ENCODE measurements at regions not wholly inside any gene's neighbourhood (a gene's known extent, or its start where the extent isn't known, plus 50 kb on each side); places are given as distances from the start of the nearest gene placed in this dataset.
A peak's percentile ranks its signal among the peaks of the same experiment; 100 is the strongest.

DNA sequence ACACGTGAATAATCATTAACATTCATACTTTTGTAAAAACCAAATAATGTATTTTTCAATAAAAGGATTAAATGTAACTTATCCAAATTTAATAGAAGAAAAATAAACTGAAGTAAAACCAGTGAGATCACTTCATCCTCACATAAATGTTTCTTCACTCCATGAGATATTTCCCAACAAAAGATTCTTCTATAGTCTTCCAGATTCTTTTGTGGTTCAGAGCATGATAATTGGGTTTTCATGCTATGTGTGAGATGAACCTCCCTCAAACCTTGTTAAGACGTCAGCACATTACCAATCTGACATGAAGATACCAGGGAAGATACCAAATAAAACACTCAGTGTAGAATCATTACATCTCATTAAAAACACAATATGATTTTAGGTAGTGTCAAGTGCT is 62.9 kb upstream of the OXGR1 start:
- DNase-seq, result no peak

- no peak for DNase-seq
These were observed 64.1 kb upstream of the OXGR1 start for GRCh38 chr13:97058391-97058790.

- DNase-seq, result no peak
These were observed 64.7 kb upstream of the OXGR1 start for GRCh38 chr13:97058926-97059325.

DNA sequence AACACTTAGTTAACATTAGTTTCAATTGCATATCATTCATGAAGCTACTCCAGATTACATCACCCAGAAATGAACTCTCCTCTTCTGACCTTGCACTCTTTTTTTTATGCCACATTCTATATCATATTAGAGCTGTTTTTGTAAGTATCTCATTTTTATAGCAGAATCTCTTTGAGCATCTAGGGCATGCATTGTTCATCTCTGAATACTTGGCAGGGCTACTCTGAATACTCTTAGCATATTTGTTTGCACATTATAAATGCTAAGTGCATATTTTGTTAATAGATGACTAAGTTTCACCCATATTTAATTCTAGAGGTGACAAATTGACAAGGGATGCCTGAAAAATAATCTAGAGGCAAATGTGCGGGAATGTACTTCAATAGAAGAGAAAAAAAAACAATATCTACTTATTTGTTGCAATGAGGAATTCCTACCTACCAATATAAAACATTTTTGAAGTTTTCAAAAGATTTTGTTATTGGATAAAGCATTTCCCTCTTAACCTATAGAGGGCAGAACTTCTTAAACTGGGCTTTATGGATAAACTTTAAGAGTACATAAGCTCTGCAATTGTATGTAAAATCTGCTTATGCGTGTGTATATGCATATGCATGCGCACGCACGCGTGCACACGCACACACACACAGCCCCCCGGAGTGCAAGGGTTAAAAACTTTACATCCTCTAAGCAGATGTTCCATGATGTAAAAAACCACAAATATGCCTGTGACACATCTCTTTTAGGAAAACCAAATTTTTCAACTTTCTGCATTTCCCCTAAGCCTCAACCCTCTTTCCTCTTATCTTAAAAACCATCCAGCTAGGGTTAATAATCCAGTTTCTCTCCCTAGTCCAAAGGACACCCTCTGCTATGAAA is 73.0 kb upstream of the OXGR1 start:
- DNase-seq, result no peak

DNA sequence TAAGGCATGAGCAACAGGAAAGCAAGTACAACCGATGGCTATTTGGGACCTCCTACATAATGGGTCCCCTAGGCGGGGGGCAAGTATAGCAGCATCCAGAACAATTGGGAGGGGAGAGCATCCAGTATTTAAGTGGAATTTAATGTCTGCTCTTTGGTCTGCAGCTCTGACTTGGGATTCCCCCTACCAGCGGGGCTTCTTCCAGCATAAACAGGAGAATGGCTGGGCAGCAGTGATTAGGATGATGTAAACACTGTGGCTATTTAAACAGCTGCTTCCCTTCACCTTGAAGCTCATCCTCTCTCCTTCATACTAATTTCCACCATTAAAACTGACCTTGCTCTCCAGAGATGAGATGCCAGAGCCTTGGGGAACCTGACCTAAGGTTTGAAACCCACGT is 73.9 kb upstream of the OXGR1 start:
- DNase-seq, result no peak

- DNase-seq, result no peak
These were observed 75.0 kb upstream of the OXGR1 start for GRCh38 chr13:97069050-97069815.

DNA sequence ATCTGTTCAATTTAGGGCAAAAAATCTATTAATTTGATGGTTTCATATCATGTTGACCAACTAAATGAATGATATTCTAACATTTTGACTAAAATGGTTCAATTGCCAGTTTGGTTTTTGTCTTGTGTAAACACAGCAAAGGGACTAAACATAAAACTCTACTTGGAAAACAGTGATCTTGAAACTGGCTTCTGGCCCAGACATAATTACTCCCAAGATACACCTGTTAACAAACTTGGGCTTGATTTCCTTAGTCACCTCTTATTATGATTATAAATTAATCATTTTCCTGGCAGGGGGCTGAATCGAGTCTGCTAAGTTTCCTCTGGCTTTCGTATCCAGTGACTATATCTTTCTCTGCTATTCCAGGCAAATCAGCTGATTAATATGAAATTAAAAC is 78.0 kb upstream of the OXGR1 start:
- DNase-seq, result no peak

- no peak for DNase-seq
These were observed 80.3 kb upstream of the OXGR1 start for GRCh38 chr13:97074618-97075017.

GRCh38 chr13:97076898-97077297 is 82.6 kb upstream of the OXGR1 start:
- DNase-seq, result no peak

GRCh38 chr13:97077341-97077740 is 83.1 kb upstream of the OXGR1 start:
- DNase-seq, result no peak

- no peak for DNase-seq
These were observed 85.5 kb upstream of the OXGR1 start for GRCh38 chr13:97079726-97080125.

- DNase-seq, result no peak
These were observed 88.4 kb upstream of the OXGR1 start for GRCh38 chr13:97082461-97083207.

- DNase-seq, result no peak
These were observed 96.9 kb upstream of the OXGR1 start for GRCh38 chr13:97091196-97091595.

DNA sequence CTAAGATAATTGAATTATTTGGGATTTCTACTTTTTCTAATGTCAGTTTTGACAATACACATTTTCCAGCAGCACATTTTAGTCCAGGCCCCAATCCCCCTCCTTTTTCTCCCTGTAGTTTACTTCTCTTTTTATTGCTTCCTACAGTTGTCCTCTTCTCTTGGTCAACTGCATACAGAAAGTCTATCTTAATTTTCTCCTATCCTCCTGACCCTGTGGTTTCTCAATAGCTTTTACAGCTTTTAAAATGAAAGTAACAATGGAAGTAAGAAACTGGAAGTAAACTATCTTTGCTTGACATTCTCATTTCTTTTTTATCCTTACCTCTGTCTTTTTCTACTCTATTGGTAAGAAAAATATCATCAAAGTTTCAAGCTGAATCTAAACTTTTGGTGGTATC is 106.5 kb upstream of the OXGR1 start:
- DNase-seq, result no peak

DNA sequence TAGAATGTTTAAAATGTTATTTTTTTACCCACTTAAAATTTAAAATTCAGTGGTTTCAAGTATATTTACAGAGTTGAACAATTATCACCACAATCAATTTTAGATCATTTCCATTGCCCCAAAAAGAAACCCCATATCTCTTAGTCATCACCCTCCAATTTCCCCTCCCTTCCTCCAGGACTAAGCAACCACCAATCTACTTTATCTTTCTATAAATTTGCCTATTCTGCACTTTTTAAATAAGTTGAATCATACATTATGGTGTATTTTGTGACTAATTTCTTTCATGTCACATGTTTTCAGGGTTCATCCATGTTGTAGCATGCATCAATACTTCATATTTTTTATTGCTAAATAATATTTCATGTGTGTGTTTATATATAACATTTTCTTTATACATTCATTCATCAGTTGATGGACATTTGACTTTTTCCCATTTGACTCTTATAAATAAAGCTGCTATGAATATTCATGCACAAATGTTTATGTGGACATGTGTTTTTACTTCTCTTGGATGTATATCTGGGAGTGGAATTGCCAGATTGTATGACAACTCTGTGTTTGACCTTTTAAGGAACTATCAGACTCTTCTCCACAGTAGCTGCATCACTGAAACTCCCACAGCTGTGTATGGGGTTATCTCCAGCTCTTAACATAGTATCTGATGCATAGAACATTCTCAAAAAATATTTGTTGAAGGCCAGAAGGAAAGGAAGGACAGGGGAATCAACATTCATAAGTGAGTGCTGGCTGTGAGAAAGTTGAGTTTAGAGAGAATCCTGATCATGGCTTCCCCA is 107.8 kb upstream of the OXGR1 start:
- DNase-seq, result no peak

GRCh38 chr13:97106323-97106722 is 112.0 kb upstream of the OXGR1 start:
- DNase-seq, result no peak

GRCh38 chr13:97107815-97108529 is 113.7 kb upstream of the OXGR1 start:
- no peak for DNase-seq

DNA sequence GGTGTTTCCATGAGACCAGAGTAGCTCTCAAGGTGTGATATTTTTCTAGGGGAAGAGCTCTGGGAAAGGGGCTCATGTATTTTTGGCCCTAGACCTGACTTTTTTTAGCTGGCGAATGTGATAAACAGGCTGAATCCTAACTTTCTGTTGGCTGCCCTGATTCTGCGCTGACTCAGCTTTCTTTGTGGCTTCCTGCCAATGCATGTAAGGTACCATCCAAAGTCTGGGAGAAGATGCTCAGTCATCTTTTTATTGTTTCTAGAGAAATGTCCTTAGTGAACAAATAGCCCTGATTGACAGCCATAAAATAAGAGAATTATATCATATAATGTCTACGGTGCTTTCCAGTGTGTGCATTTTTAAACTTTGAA is 113.6 kb upstream of the MBNL2 start:
- peak; percentile 55 for DNase-seq

DNA sequence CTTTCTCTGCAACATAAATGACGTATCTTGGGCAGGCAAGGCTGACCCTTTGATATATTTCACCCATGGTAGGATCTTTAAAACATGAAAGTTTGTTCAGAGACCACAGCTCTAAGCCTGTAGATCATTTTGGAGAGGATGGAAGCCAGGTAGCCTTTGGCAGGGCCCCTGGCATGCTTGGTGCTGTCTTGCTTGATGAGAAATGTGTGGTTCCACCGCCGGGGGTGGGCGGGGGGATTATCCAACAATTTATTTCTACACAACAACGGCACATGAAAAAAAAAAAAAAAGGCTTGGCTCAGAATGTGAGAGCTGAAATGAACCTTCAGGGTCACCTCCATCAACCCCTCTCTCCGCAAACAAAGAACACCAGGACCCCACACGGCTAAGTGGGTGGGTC is 112.9 kb upstream of the MBNL2 start:
- no peak for DNase-seq

- peak; percentile 69 for DNase-seq
These were observed 112.2 kb upstream of the MBNL2 start for GRCh38 chr13:97109841-97110492.

GRCh38 chr13:97110936-97111335 is 111.2 kb upstream of the MBNL2 start:
- no peak for DNase-seq

DNA sequence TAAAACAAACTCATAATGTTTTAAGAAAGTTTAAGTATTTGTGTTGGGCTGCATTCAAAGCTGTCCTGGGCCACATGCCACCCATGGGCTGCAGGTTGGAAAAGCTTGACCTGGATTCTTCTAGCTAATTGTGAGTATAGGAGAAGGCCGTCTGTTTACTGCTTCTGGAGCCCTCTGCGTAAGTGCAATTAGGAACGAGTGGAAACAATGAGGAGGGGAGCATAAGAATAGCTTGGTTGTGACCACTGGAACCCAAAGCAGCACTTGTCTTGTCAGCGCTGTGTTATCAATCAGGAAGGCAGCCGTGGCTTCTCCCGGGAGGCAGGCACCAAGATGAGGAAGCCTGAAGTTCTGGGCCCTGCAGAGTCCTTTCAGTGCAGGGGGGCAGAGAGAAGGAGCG is 110.4 kb upstream of the MBNL2 start:
- no peak for DNase-seq
